ENCODE measurements at regions not wholly inside any gene's neighbourhood (a gene's known extent, or its start where the extent isn't known, plus 50 kb on each side); places are given as distances from the start of the nearest gene placed in this dataset.

- TF ChIP-seq, protein P1, sequence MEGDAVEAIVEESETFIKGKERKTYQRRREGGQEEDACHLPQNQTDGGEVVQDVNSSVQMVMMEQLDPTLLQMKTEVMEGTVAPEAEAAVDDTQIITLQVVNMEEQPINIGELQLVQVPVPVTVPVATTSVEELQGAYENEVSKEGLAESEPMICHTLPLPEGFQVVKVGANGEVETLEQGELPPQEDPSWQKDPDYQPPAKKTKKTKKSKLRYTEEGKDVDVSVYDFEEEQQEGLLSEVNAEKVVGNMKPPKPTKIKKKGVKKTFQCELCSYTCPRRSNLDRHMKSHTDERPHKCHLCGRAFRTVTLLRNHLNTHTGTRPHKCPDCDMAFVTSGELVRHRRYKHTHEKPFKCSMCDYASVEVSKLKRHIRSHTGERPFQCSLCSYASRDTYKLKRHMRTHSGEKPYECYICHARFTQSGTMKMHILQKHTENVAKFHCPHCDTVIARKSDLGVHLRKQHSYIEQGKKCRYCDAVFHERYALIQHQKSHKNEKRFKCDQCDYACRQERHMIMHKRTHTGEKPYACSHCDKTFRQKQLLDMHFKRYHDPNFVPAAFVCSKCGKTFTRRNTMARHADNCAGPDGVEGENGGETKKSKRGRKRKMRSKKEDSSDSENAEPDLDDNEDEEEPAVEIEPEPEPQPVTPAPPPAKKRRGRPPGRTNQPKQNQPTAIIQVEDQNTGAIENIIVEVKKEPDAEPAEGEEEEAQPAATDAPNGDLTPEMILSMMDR (IDR thresholded peaks at IDR 0.05; ENCODE audit: unreplicated experiment), result no peak
- Mint-ChIP-seq H3K36me3 (ENCODE audit: insufficient read depth, unreplicated experiment) (no peaks in the 10 kb centered on the region), H3K4me1 (ENCODE audit: low read depth, unreplicated experiment) (no peaks in the 10 kb centered on the region), H3K27me3 (ENCODE audit: unreplicated experiment) (no peaks in the 10 kb centered on the region), H3K4me3 (ENCODE audit: low read depth, unreplicated experiment) (no peak overlapping the region), H3K9me3 (ENCODE audit: low read depth, unreplicated experiment) (no peaks in the 10 kb centered on the region), H3K27ac (ENCODE audit: unreplicated experiment) (no peak overlapping the region)
- no TSS peak for BruUV-seq (replicated peaks)
- CTCF ChIA-PET, result no interaction called here
- intact Hi-C loops (cut with micrococcal nuclease; ENCODE audit: unreplicated experiment), result no loop called here
- no peak for DNase-seq
Measured at GRCh38 chr5:67483453-67484030, 286.9 kb upstream of the CD180 start.

DNA sequence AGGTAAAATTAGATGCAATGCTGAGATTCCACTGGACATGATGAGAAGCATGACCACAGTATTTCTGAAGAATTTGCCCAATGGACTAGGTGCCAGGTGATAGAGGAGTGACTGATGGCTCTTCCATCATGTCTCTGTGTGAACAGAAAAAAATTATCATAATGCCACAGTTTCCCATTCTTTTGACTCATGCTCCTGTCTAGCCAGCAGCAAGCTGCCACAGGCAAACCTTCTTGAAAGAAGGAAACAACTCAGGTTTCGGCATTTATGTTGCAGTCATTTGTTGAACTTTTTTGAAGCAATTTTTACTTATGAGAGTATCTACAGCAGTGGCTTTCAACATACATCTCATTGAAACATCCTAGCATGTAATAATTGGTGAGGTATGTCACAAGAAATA, 284.8 kb upstream of the CD180 start:
- no peaks in the 10 kb centered on the region for H3K4me1 Mint-ChIP-seq (ENCODE audit: low read depth, unreplicated experiment)
- H3K27me3 Mint-ChIP-seq (ENCODE audit: unreplicated experiment), result no peaks in the 10 kb centered on the region
- no peak for DNase-seq
- CTCF ChIA-PET, result no interaction called here
- no TSS peak for BruUV-seq (replicated peaks)
- H3K9me3 Mint-ChIP-seq (ENCODE audit: low read depth, unreplicated experiment), result peaks cover 2% of the 10 kb centered on the region
- no peak overlapping the region for H3K4me3 Mint-ChIP-seq (ENCODE audit: low read depth, unreplicated experiment)
- no peak overlapping the region for H3K27ac Mint-ChIP-seq (ENCODE audit: unreplicated experiment)
- intact Hi-C loops (cut with micrococcal nuclease; ENCODE audit: unreplicated experiment), result no loop called here
- TF ChIP-seq, protein P1 (IDR thresholded peaks at IDR 0.05; ENCODE audit: unreplicated experiment), result no peak
- H3K36me3 Mint-ChIP-seq (ENCODE audit: insufficient read depth, unreplicated experiment), result no peaks in the 10 kb centered on the region

DNA sequence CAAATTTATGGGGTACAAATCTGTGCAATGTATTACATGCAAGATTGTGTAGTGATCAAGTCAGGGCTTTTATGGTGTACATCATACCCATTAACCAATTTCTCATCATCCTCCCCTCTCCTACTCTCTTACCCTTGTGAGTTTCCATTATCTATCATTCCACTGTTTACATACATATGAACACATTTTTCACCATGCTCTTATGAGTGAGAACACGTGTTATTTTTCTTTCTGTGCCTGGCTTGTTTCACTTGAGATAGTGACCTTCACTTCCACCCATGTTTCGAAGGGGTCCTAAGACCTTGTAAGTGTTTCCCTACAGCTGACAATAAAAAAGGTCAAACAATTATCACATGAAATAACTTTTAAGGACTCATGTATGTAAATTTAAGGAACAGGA, 281.7 kb upstream of the CD180 start:
- TF ChIP-seq, protein P1 (IDR thresholded peaks at IDR 0.05; ENCODE audit: unreplicated experiment), result no peak
- Mint-ChIP-seq H3K4me1 (ENCODE audit: low read depth, unreplicated experiment) (no peaks in the 10 kb centered on the region), H3K4me3 (ENCODE audit: low read depth, unreplicated experiment) (no peak overlapping the region), H3K27ac (ENCODE audit: unreplicated experiment) (no peak overlapping the region), H3K27me3 (ENCODE audit: unreplicated experiment) (no peaks in the 10 kb centered on the region), H3K9me3 (ENCODE audit: low read depth, unreplicated experiment) (peaks cover 2% of the 10 kb centered on the region), H3K36me3 (ENCODE audit: insufficient read depth, unreplicated experiment) (no peaks in the 10 kb centered on the region)
- no TSS peak for BruUV-seq (replicated peaks)
- CTCF ChIA-PET, result no interaction called here
- DNase-seq, result no peak
- intact Hi-C loops (cut with micrococcal nuclease; ENCODE audit: unreplicated experiment), result no loop called here

- intact Hi-C loops (cut with micrococcal nuclease; ENCODE audit: unreplicated experiment), result no loop called here
- Mint-ChIP-seq H3K27me3 (ENCODE audit: unreplicated experiment) (no peaks in the 10 kb centered on the region), H3K27ac (ENCODE audit: unreplicated experiment) (no peak overlapping the region), H3K9me3 (ENCODE audit: low read depth, unreplicated experiment) (peaks cover 2% of the 10 kb centered on the region), H3K36me3 (ENCODE audit: insufficient read depth, unreplicated experiment) (no peaks in the 10 kb centered on the region), H3K4me1 (ENCODE audit: low read depth, unreplicated experiment) (no peaks in the 10 kb centered on the region), H3K4me3 (ENCODE audit: low read depth, unreplicated experiment) (no peak overlapping the region)
- CTCF ChIA-PET, result interaction anchor here (0.6 to 0.7 kb wide), 3 partner anchors 25 to 1156 kb away, joined by 3 to 5 read pairs (median 4); no protein-coding TSS in a partner anchor
- TF ChIP-seq, protein P1 (IDR thresholded peaks at IDR 0.05; ENCODE audit: unreplicated experiment), result no peak
- DNase-seq, result no peak
- BruUV-seq (replicated peaks), result no TSS peak
Measured at GRCh38 chr5:67476995-67477394, 280.4 kb upstream of the CD180 start.
